Caco-2 (cell line): ENCODE measurements at regions not wholly inside any gene's neighbourhood (a gene's known extent, or its start where the extent isn't known, plus 50 kb on each side); places are given as distances from the start of the nearest gene placed in this dataset.

Source experiments
- BruUV-seq: library from RNA; stranded (reverse); fragments of 400-500 nt; replicated peaks from 2 replicates; lab custom pipeline; 2021; lab: Mats Ljungman, UMichigan
- CTCF ChIA-PET: fragments of 300-600 bp; sonication (Branson Sonifier 250); formaldehyde crosslinking; loops from one replicate; lab custom pipeline; 2022; ENCODE audit warnings: antibody characterized with exemption; lab: Charles Lee
- POLR2A ChIA-PET: fragments of 300-600 bp; sonication (Branson Sonifier 250); formaldehyde crosslinking; loops from one replicate; lab custom pipeline; 2022; ENCODE audit warnings: antibody characterized with exemption; lab: Charles Lee
- DNase-seq, 2 experiments: peaks; one replicate each; pipeline versions ENCODE4 v3.0.0 to v3.0.0-alpha.2; 2020 to 2022
- H3K27me3 ChIP-seq: replicated peaks from 2 replicates; pipeline ENCODE4 v1.6.0; 2011; ENCODE audit warnings: low read length; ENCODE audit not compliant: control insufficient read depth, insufficient read depth
- H3K36me3 ChIP-seq: 2 replicates; pipeline ENCODE4 v1.5.1; 2011; ENCODE audit warnings: low read length; ENCODE audit not compliant: control insufficient read depth, insufficient read depth
- H3K4me1 ChIP-seq: fragments of 250-450 bp; sonication (Bioruptor Pico); 2 replicates; pipeline ENCODE4 v1.5.1; 2020; ENCODE audit warnings: mild to moderate bottlenecking
- H3K4me3 ChIP-seq: 2 replicates; pipeline ENCODE4 v1.5.1; 2011; ENCODE audit warnings: low read depth, mild to moderate bottlenecking, control low read depth, low read length
- H3K9me3 ChIP-seq: fragments of 250-450 bp; sonication (Bioruptor Pico); 2 replicates; pipeline ENCODE4 v1.5.1; 2020; ENCODE audit warnings: mild to moderate bottlenecking, moderate library complexity
- H3K27ac Mint-ChIP-seq: one replicate; pipeline ENCODE4 v1.8.0; 2022; ENCODE audit warnings: mixed read lengths; ENCODE audit not compliant: unreplicated experiment
- H3K27me3 Mint-ChIP-seq: one replicate; pipeline ENCODE4 v1.8.0; 2022; ENCODE audit warnings: mixed read lengths; ENCODE audit not compliant: insufficient read depth, unreplicated experiment
- H3K36me3 Mint-ChIP-seq: one replicate; pipeline ENCODE4 v1.8.0; 2022; ENCODE audit warnings: mild to moderate bottlenecking, mixed read lengths; ENCODE audit not compliant: insufficient read depth, unreplicated experiment
- H3K4me1 Mint-ChIP-seq: one replicate; pipeline ENCODE4 v1.8.0; 2022; ENCODE audit warnings: low read depth, mixed read lengths; ENCODE audit not compliant: unreplicated experiment
- H3K4me3 Mint-ChIP-seq: one replicate; pipeline ENCODE4 v1.8.0; 2022; ENCODE audit warnings: mild to moderate bottlenecking, moderate library complexity, mixed read lengths; ENCODE audit not compliant: unreplicated experiment
- H3K9me3 Mint-ChIP-seq: one replicate; pipeline ENCODE4 v1.8.0; 2022; ENCODE audit warnings: mixed read lengths; ENCODE audit not compliant: unreplicated experiment
- CTCF ChIP-seq, 2 experiments: fragments of 200-600 bp in 1 of 2; IDR thresholded peaks; 1 replicate in 1 of 2; 2 replicates in 1 of 2; pipeline versions ENCODE4 v1.5.1 to v1.8.0; 2011 to 2022; ENCODE audit warnings: antibody characterized with exemption in 1 of 2, control low read depth in 1 of 2, inconsistent platforms in 1 of 2, low read depth in 1 of 2, low read length in 1 of 2, mild to moderate bottlenecking in 1 of 2, moderate library complexity in 1 of 2; ENCODE audit not compliant: insufficient read depth in 1 of 2, severe bottlenecking in 1 of 2, unreplicated experiment in 1 of 2
- intact Hi-C: fragments of 100-400 bp; cut with micrococcal nuclease; formaldehyde crosslinking; loops from one replicate; pipeline ENCODE4 v1.10.0; 2022; ENCODE audit not compliant: unreplicated experiment

DNA sequence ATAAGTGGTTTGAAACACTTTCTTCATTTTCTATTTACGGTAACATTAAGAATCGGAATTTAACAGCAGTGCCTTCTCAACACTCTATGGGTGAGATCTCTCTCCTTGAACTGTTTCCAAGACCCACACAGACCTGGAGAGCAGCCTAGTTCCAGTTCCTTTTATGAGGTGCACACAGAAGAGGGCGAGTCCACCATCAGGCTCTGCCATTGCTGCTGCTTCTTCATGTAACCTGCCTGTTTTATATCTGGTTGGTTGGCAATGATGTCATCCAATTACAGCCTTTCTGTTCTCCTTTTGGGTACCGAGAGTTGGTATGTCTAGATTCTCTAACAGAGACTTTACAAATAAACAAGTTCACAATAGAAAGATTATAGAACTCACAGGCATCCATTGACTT lies 225.7 kb downstream of the UTP18 start:
- CTCF ChIA-PET, result no interaction called here

DNA sequence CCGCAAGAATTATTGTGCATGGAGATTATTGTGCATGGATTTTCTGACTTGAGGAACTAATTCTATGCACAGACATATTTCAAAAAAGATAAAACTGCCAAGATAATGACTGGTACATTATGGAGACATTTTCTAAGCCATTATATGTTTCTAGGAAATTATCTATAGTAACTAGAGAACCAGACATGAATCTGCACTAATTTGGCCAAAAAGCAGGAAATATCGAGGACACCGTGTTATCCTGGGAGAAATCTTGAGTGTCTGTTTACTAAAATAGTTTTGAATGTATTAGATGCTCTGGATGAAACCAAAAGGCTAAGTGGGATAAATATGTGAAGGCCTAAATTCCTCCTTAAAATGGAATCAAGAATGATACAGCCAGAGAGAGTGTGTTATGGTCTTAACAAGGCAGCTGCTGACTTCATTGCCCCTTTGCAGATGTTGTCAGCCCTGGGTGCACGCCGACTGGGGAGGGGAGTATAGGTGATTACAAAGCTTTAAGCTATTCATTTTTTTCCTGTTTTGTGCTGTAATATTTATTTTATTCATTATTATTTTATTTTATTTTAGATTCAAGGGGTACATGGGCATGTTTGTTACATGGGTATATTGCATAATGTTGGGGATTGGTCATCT lies 226.7 kb downstream of the UTP18 start:
- Mint-ChIP-seq H3K36me3 (no peaks in the 10 kb centered on the region), H3K27ac (no peak overlapping the region), H3K4me1 (peaks cover 7% of the 10 kb centered on the region), H3K4me3 (no peak overlapping the region), H3K9me3 (no peaks in the 10 kb centered on the region), H3K27me3 (peaks cover 9% of the 10 kb centered on the region)
- no peak for TF ChIP-seq CTCF (IDR thresholded peaks at IDR 0.05; ENCODE audit: insufficient read depth in 1 of 2, low read depth in 1 of 2, low read length in 1 of 2, severe bottlenecking in 1 of 2, unreplicated experiment in 1 of 2)
- Histone ChIP-seq H3K9me3 (no peaks in the 10 kb centered on the region), H3K27me3 (no peaks in the 10 kb centered on the region), H3K4me3 (no peak overlapping the region), H3K4me1 (no peaks in the 10 kb centered on the region), H3K36me3 (no peaks in the 10 kb centered on the region)
- ChIA-PET POLR2A (no interaction called here), CTCF (interaction anchor here (0.9 kb wide), 1 partner anchor 115 kb away, joined by 4 read pairs; no protein-coding TSS in a partner anchor)
- intact Hi-C loops, result no loop called here
- no peak for DNase-seq
- no TSS peak for BruUV-seq

More for the DNA sequence above, 225.7 kb downstream of the UTP18 start:
- H3K36me3 Mint-ChIP-seq, result no peaks in the 10 kb centered on the region
- H3K9me3 Mint-ChIP-seq, result peaks cover 5% of the 10 kb centered on the region
- no TSS peak for BruUV-seq
- Histone ChIP-seq H3K27me3 (no peaks in the 10 kb centered on the region), H3K9me3 (no peaks in the 10 kb centered on the region), H3K4me3 (no peak overlapping the region), H3K4me1 (no peaks in the 10 kb centered on the region), H3K36me3 (no peaks in the 10 kb centered on the region)
- H3K27ac Mint-ChIP-seq, result no peak overlapping the region
- peaks cover 7% of the 10 kb centered on the region for H3K27me3 Mint-ChIP-seq
- TF ChIP-seq CTCF (IDR thresholded peaks at IDR 0.05; ENCODE audit: insufficient read depth in 1 of 2, low read depth in 1 of 2, low read length in 1 of 2, severe bottlenecking in 1 of 2, unreplicated experiment in 1 of 2), result no peak
- POLR2A ChIA-PET, result no interaction called here
- H3K4me1 Mint-ChIP-seq, result peaks cover 7% of the 10 kb centered on the region
- no peak for DNase-seq
- intact Hi-C loops, result no loop called here
- no peak overlapping the region for H3K4me3 Mint-ChIP-seq

- BruUV-seq, result no TSS peak
- Histone ChIP-seq H3K36me3 (no peaks in the 10 kb centered on the region), H3K4me3 (no peak overlapping the region), H3K4me1 (no peaks in the 10 kb centered on the region), H3K9me3 (no peaks in the 10 kb centered on the region), H3K27me3 (no peaks in the 10 kb centered on the region; the same call in 1 of the 2 replicates)
- H3K27me3 Mint-ChIP-seq, result peaks cover 9% of the 10 kb centered on the region
- ChIA-PET CTCF (interaction anchor here (0.7 to 1.0 kb wide), 3 partner anchors 85 to 277 kb away, joined by 3 to 4 read pairs (median 3); no protein-coding TSS in a partner anchor), POLR2A (no interaction called here)
- peaks cover 7% of the 10 kb centered on the region for H3K4me1 Mint-ChIP-seq
- TF ChIP-seq CTCF (IDR thresholded peaks at IDR 0.05; ENCODE audit: insufficient read depth in 1 of 2, low read depth in 1 of 2, low read length in 1 of 2, severe bottlenecking in 1 of 2, unreplicated experiment in 1 of 2), result peak in 1 of 2 experiments; percentile 42
- no peak overlapping the region for H3K4me3 Mint-ChIP-seq
- intact Hi-C loops, result no loop called here
- no peak overlapping the region for H3K27ac Mint-ChIP-seq
- no peaks in the 10 kb centered on the region for H3K9me3 Mint-ChIP-seq
- no peaks in the 10 kb centered on the region for H3K36me3 Mint-ChIP-seq
- DNase-seq, result peak; percentile 21 to 39
Measured at GRCh38 chr17:51487947-51488346, 227.6 kb downstream of the UTP18 start.
